ENCODE measurements at regions not wholly inside any gene's neighbourhood (a gene's known extent, or its start where the extent isn't known, plus 50 kb on each side); places are given as distances from the start of the nearest gene placed in this dataset.

- Histone ChIP-seq H3K27ac (ENCODE audit: low read depth in 1 of 2, low read length in 2 of 2) (no peak overlapping the region), H3K9me3 (ENCODE audit: control insufficient read depth in 4 of 4, low read length in 3 of 4) (no peaks in the 10 kb centered on the region), H3K4me1 (ENCODE audit: control insufficient read depth in 4 of 4, insufficient read depth in 4 of 4, low read length in 3 of 4) (no peaks in the 10 kb centered on the region), H3K36me3 (ENCODE audit: control insufficient read depth in 4 of 4, insufficient read depth in 3 of 4, low read depth in 1 of 4, low read length in 3 of 4) (no peaks in the 10 kb centered on the region), H3K4me3 (ENCODE audit: low read depth in 1 of 3, low read length in 3 of 3) (no peak overlapping the region), H3K27me3 (ENCODE audit: control insufficient read depth in 4 of 4, insufficient read depth in 4 of 4, low read length in 3 of 4) (no peaks in the 10 kb centered on the region), H3K9ac (ENCODE audit: low read depth in 1 of 2, low read length in 2 of 2) (no peak overlapping the region)
- 84% methylated on average over 3 of the region's 3 CpGs for WGBS
- DNase-seq (ENCODE audit: low spot score): no peak
- TF ChIP-seq JUND (IDR thresholded peaks at IDR 0.05) (no peak), SP1 (IDR thresholded peaks at IDR 0.05) (no peak), FOXA2 (IDR thresholded peaks at IDR 0.05) (no peak), HNF4G (IDR thresholded peaks at IDR 0.05) (no peak), GABPA (IDR thresholded peaks at IDR 0.05 in 1 of 2, conservative IDR thresholded peaks at IDR 0.05 in 1 of 2) (no peak), FOXA1 (IDR thresholded peaks at IDR 0.05) (no peak), CTCF (IDR thresholded peaks at IDR 0.05; ENCODE audit: low read depth, low read length, missing input control) (no peak), NR2F2 (IDR thresholded peaks at IDR 0.05) (no peak), EGR1 (IDR thresholded peaks at IDR 0.05; ENCODE audit: low read depth in 2 of 2) (no peak), HNF4A (conservative IDR thresholded peaks at IDR 0.05) (no peak)
- TF ChIP-seq, protein P1, sequence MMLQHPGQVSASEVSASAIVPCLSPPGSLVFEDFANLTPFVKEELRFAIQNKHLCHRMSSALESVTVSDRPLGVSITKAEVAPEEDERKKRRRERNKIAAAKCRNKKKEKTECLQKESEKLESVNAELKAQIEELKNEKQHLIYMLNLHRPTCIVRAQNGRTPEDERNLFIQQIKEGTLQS (IDR thresholded peaks at IDR 0.05): no peak
Measured at GRCh38 chr3:191641789-191642188, 180.8 kb downstream of the PYDC2 start.

- Histone ChIP-seq H3K27ac (ENCODE audit: low read depth in 1 of 2, low read length in 2 of 2) (no peak overlapping the region), H3K9ac (ENCODE audit: low read depth in 1 of 2, low read length in 2 of 2) (no peak overlapping the region), H3K36me3 (ENCODE audit: control insufficient read depth in 4 of 4, insufficient read depth in 3 of 4, low read depth in 1 of 4, low read length in 3 of 4) (no peaks in the 10 kb centered on the region), H3K4me1 (ENCODE audit: control insufficient read depth in 4 of 4, insufficient read depth in 4 of 4, low read length in 3 of 4) (no peaks in the 10 kb centered on the region), H3K4me3 (ENCODE audit: low read depth in 1 of 3, low read length in 3 of 3) (no peak overlapping the region), H3K27me3 (ENCODE audit: control insufficient read depth in 4 of 4, insufficient read depth in 4 of 4, low read length in 3 of 4) (no peaks in the 10 kb centered on the region), H3K9me3 (ENCODE audit: control insufficient read depth in 4 of 4, low read length in 3 of 4) (no peaks in the 10 kb centered on the region)
- DNase-seq (ENCODE audit: low spot score): no peak
- TF ChIP-seq RXRA (IDR thresholded peaks at IDR 0.05) (no peak), FOXA1 (IDR thresholded peaks at IDR 0.05) (no peak), TAF1 (conservative IDR thresholded peaks at IDR 0.05) (no peak), ZBTB33 (IDR thresholded peaks at IDR 0.05) (no peak), JUND (IDR thresholded peaks at IDR 0.05) (no peak), MAX (IDR thresholded peaks at IDR 0.05) (no peak)
- TF ChIP-seq, protein P1 (IDR thresholded peaks at IDR 0.05): no peak
- over 99% methylated on average over 2 of the region's 2 CpGs for WGBS
Measured at GRCh38 chr3:191644291-191644690, 183.3 kb downstream of the PYDC2 start.

DNA sequence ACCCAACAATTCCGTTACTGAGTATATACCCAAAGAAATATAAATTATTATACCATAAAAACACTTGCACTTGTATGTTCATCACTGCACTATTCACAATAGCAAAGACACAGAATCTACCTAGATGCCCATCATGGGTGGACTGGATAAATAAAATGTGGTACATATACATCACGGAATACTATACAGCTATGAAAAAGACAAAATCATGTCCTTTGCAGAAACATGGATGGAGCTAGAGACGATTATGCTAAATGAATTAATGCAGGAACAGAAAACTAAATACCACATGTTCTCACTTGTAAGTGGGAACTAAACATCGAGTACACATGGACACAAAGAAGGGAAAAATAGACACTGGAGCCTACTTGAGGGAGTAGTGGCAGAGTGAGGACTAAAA, 185.3 kb downstream of the PYDC2 start:
- TF ChIP-seq GABPA (IDR thresholded peaks at IDR 0.05 in 1 of 2, conservative IDR thresholded peaks at IDR 0.05 in 1 of 2) (no peak), EGR1 (IDR thresholded peaks at IDR 0.05; ENCODE audit: low read depth in 2 of 2) (no peak), FOXA1 (IDR thresholded peaks at IDR 0.05) (no peak), RXRA (IDR thresholded peaks at IDR 0.05) (no peak), HNF4A (conservative IDR thresholded peaks at IDR 0.05) (no peak), REST (IDR thresholded peaks at IDR 0.05) (no peak), RAD21 (IDR thresholded peaks at IDR 0.05) (no peak), HNF4G (IDR thresholded peaks at IDR 0.05) (no peak), JUND (IDR thresholded peaks at IDR 0.05) (no peak), NR2F2 (IDR thresholded peaks at IDR 0.05) (no peak), ZBTB33 (IDR thresholded peaks at IDR 0.05) (no peak)
- TF ChIP-seq, protein P1 (IDR thresholded peaks at IDR 0.05): no peak
- H3K9ac ChIP-seq (ENCODE audit: low read depth in 1 of 2, low read length in 2 of 2): no peak overlapping the region
- WGBS: 85% methylated on average over 4 of the region's 4 CpGs

More for the DNA sequence above, 185.3 kb downstream of the PYDC2 start:
- H3K27me3 ChIP-seq (ENCODE audit: control insufficient read depth in 4 of 4, insufficient read depth in 4 of 4, low read length in 3 of 4): no peaks in the 10 kb centered on the region
- no peaks in the 10 kb centered on the region for H3K36me3 ChIP-seq (ENCODE audit: control insufficient read depth in 4 of 4, insufficient read depth in 3 of 4, low read depth in 1 of 4, low read length in 3 of 4)
- H3K9me3 ChIP-seq (ENCODE audit: control insufficient read depth in 4 of 4, low read length in 3 of 4): no peaks in the 10 kb centered on the region
- no peak overlapping the region for H3K27ac ChIP-seq (ENCODE audit: low read depth in 1 of 2, low read length in 2 of 2)
- H3K4me1 ChIP-seq (ENCODE audit: control insufficient read depth in 4 of 4, insufficient read depth in 4 of 4, low read length in 3 of 4): no peaks in the 10 kb centered on the region
- no peak for DNase-seq (ENCODE audit: low spot score)
- H3K4me3 ChIP-seq (ENCODE audit: low read depth in 1 of 3, low read length in 3 of 3): no peak overlapping the region

All from liver (tissue), 8 donors.